ENCODE measurements at regions not wholly inside any gene's neighbourhood (a gene's known extent, or its start where the extent isn't known, plus 50 kb on each side); places are given as distances from the start of the nearest gene placed in this dataset.
A peak's percentile ranks its signal among the peaks of the same experiment; 100 is the strongest.

DNA sequence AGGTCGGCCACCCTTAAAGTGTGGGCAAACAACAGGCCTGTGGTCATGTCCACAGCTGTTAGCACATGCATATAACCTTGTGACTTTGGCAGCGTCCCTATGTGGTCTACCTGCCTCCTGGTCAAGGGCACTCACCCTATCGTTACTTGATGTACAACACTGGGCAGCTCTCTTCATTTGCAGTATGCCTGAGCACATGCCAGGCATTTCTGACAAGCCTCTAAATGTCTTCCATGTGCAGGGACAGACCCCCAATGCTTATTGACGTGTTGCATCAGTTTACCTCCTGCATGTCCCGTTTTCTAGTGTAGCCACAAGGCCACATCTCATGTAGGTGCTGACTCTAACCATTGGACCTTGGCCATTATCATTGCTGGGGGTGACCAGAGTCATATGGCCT lies 731.7 kb upstream of the MIR17HG start:
- no peak overlapping the region for H3K4me2 ChIP-seq
- H2AFZ ChIP-seq = no peak overlapping the region
- Mint-ChIP-seq H3K9me3 (peaks cover 17% of the 10 kb centered on the region), H3K27ac (no peak overlapping the region), H3K27me3 (ENCODE audit: insufficient read depth, low read depth, poor library complexity) (no peaks in the 10 kb centered on the region), H3K4me1 (no peaks in the 10 kb centered on the region), H3K36me3 (ENCODE audit: low read depth) (peaks cover 16% of the 10 kb centered on the region), H3K4me3 (no peak overlapping the region)
- H3K9me2 ChIP-seq (ENCODE audit: insufficient read depth) = peaks cover 14% of the 10 kb centered on the region; the same call in 1 of the 2 replicates
- no peaks in the 10 kb centered on the region for H3K4me1 ChIP-seq (ENCODE audit: insufficient read depth)
- TF ChIP-seq STAT1 (IDR thresholded peaks at IDR 0.05; ENCODE audit: unreplicated experiment) (no peak), ETS1 (IDR thresholded peaks at IDR 0.05) (no peak), ZNF114 (CRISPR knock-in tag; IDR thresholded peaks at IDR 0.05) (no peak), CREB1 (CRISPR knock-in tag; IDR thresholded peaks at IDR 0.05; ENCODE audit: low read depth) (no peak)
- no peak overlapping the region for H3K4me3 ChIP-seq
- ATAC-seq (no peak), DNase-seq (ENCODE audit: low spot score) (no peak)
- no peaks in the 10 kb centered on the region for H4K20me1 ChIP-seq (replicated peaks; ENCODE audit: insufficient read depth)
- H3K79me2 ChIP-seq (replicated peaks; ENCODE audit: insufficient read depth) = no peaks in the 10 kb centered on the region
- H3K27ac ChIP-seq (ENCODE audit: low read depth) = no peak overlapping the region
- H3F3A ChIP-seq (replicated peaks; ENCODE audit: low read depth) = no peaks in the 10 kb centered on the region
- H3K27me3 ChIP-seq (ENCODE audit: insufficient read depth) = no peaks in the 10 kb centered on the region
- H3K36me3 ChIP-seq (ENCODE audit: insufficient read depth) = peaks cover 3% of the 10 kb centered on the region; the same call in 1 of the 2 replicates

DNA sequence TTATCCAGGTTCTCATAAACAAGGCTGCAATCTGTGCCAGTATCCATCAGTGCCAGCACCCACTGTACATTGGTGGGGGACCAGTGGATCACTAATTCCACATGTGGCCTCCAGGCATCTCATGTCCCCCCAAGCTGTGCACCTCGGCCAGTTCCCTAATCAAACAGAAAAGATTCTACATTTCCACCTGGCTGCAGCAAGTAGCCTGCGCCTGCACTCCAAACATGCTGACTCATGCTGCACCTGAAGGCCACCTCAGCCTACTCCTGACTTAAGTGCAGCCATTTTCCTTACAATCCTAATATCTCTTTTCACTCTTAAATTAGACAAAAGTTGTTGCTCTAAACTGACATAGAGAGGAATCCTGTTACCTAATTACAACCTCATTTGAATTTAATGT lies 729.4 kb upstream of the MIR17HG start:
- Mint-ChIP-seq H3K4me3 (no peak overlapping the region), H3K36me3 (ENCODE audit: low read depth) (peaks cover 16% of the 10 kb centered on the region), H3K27me3 (ENCODE audit: insufficient read depth, low read depth, poor library complexity) (no peaks in the 10 kb centered on the region), H3K4me1 (no peaks in the 10 kb centered on the region), H3K9me3 (peaks cover 17% of the 10 kb centered on the region), H3K27ac (no peak overlapping the region)
- Histone ChIP-seq H3F3A (replicated peaks; ENCODE audit: low read depth) (no peaks in the 10 kb centered on the region), H2AFZ (no peak overlapping the region), H3K4me1 (ENCODE audit: insufficient read depth) (no peaks in the 10 kb centered on the region), H3K4me3 (no peak overlapping the region), H3K9me2 (ENCODE audit: insufficient read depth) (peaks cover 14% of the 10 kb centered on the region; the same call in 1 of the 2 replicates), H3K27me3 (ENCODE audit: insufficient read depth) (no peaks in the 10 kb centered on the region), H3K36me3 (ENCODE audit: insufficient read depth) (peaks cover 3% of the 10 kb centered on the region; the same call in 1 of the 2 replicates), H3K79me2 (replicated peaks; ENCODE audit: insufficient read depth) (no peaks in the 10 kb centered on the region), H3K27ac (ENCODE audit: low read depth) (no peak overlapping the region), H3K4me2 (no peak overlapping the region), H4K20me1 (replicated peaks; ENCODE audit: insufficient read depth) (no peaks in the 10 kb centered on the region)
- DNase-seq (ENCODE audit: low spot score) = peak; percentile 33
- no peak for ATAC-seq
- TF ChIP-seq JUNB (IDR thresholded peaks at IDR 0.05; ENCODE audit: unreplicated experiment) (no peak), ZNF114 (CRISPR knock-in tag; IDR thresholded peaks at IDR 0.05) (no peak), CTCF (conservative IDR thresholded peaks at IDR 0.05; ENCODE audit: low read depth in 2 of 2) (no peak), STAT1 (IDR thresholded peaks at IDR 0.05; ENCODE audit: unreplicated experiment) (no peak), CREB1 (CRISPR knock-in tag; IDR thresholded peaks at IDR 0.05; ENCODE audit: low read depth) (no peak), POLR2AphosphoS5 (IDR thresholded peaks at IDR 0.05; ENCODE audit: low read depth) (no peak), EZH2 (IDR thresholded peaks at IDR 0.05; ENCODE audit: low read depth, unreplicated experiment) (no peak), EZH2phosphoT487 (IDR thresholded peaks at IDR 0.05; ENCODE audit: unreplicated experiment) (no peak), ETS1 (IDR thresholded peaks at IDR 0.05) (no peak), NANOG (IDR thresholded peaks at IDR 0.05; ENCODE audit: borderline replicate concordance) (no peak)
- TF ChIP-seq, protein P1, sequence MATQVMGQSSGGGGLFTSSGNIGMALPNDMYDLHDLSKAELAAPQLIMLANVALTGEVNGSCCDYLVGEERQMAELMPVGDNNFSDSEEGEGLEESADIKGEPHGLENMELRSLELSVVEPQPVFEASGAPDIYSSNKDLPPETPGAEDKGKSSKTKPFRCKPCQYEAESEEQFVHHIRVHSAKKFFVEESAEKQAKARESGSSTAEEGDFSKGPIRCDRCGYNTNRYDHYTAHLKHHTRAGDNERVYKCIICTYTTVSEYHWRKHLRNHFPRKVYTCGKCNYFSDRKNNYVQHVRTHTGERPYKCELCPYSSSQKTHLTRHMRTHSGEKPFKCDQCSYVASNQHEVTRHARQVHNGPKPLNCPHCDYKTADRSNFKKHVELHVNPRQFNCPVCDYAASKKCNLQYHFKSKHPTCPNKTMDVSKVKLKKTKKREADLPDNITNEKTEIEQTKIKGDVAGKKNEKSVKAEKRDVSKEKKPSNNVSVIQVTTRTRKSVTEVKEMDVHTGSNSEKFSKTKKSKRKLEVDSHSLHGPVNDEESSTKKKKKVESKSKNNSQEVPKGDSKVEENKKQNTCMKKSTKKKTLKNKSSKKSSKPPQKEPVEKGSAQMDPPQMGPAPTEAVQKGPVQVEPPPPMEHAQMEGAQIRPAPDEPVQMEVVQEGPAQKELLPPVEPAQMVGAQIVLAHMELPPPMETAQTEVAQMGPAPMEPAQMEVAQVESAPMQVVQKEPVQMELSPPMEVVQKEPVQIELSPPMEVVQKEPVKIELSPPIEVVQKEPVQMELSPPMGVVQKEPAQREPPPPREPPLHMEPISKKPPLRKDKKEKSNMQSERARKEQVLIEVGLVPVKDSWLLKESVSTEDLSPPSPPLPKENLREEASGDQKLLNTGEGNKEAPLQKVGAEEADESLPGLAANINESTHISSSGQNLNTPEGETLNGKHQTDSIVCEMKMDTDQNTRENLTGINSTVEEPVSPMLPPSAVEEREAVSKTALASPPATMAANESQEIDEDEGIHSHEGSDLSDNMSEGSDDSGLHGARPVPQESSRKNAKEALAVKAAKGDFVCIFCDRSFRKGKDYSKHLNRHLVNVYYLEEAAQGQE (IDR thresholded peaks at IDR 0.05; ENCODE audit: unreplicated experiment) = no peak

Measured in GM23338 (cell line).